Activated CD8-positive, alpha-beta memory T cell treated with anti-CD3 and anti-CD28 coated beads, Interleukin-2, amount 50 U/mL, for 48 hours (primary cell): ENCODE measurements at regions not wholly inside any gene's neighbourhood (a gene's known extent, or its start where the extent isn't known, plus 50 kb on each side); places are given as distances from the start of the nearest gene placed in this dataset.

Source experiments
- DNase-seq: peaks from one replicate; pipeline ENCODE4 v3.0.0-alpha.2; 2020

DNA sequence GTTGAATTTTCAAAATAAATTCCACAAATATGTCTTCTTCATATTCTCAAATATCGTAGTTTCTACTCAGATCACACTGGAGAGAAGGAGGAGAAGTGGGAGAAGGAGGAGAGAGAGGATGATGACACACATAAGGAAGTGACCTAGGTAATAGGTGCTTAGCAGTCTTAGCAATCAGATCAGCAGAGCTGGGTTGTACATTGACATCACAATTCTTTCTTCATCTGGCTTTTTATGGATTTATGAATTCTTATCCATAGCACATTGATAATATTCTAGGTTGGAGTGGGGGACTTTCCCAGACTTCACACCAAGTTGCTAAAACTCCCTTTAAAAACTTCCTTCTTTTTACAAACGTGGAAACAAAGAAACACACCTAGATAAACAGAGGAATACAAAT is 86.9 kb downstream of the FGF9 start:
- DNase-seq = no peak

GRCh38 chr13:21758441-21758840 is 87.6 kb downstream of the FGF9 start:
- no peak for DNase-seq

DNA sequence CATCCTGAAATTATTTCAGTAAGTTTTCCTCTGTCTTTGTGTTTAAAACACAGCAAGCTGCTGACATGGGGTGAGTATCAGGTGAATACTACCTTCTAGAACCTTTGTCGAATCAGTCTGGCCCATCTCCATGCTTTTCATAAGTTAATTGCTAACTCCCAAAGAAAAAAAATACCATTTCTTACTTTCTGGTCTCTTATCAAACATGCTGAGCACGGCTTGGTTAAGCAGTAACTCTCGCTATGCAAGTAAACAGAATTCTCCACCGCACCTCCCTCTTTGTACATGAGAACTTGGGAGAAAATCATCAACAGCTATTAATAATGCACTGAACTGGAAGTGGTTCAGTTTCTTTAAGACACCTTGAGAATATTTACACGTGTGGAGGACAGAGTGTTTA is 88.6 kb downstream of the FGF9 start:
- DNase-seq = no peak

DNA sequence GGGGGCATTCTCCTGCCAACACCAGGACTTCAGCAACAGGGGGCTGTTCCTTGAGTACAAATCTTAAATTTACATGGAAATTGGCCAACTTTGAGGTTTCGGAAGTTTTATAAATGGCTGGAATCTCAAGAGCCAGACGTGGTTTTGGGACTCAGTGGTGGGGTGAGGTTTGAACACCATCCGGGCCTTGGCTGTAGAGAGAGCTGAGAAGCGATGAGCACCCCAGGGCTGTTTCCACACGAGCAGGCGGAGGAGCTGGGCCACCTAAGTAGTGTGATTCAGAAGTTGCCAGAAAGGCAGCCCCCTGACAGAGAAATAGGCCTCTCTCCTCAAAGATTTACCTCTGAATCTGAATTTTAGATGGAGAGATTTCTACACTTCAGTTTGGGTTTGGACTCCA is 89.0 kb downstream of the FGF9 start:
- DNase-seq = no peak

DNA sequence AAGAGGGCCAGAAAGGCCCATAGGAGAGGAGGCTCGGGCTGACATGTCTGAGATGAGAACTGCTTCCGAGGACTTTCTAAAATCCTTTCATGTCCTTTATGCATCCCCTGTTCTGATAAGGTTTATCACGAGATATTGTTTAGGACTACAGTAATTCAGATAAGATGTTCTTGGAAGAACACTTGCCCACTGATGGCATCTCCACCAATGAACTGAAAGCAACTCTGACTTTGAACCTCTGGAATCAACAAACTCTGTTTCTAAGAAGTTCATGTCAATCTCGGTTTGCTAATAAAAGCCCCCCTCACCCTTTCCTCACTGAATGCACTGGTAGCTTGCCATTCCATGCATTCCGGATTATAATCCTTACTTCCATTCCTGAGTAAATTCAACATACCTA is 90.9 kb downstream of the FGF9 start:
- no peak for DNase-seq

DNA sequence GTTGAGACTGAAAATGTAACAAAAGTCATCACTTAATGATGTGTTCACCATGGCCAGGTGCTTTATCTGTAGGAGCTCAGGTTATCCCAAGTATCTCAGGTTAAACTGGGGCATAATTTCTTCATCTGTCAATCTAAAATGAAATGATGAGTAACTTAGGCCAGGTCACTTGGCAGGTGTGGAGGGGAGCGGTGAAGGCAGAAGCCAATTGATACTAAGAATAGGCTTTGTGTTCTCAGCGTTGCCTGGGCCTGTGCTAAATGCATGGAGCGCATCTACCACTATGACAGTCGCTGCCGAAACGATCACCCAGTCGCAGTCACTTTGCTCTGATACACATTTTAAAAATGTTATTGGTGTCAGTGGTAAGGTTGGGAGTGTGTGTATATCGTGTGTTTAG is 91.6 kb downstream of the FGF9 start:
- no peak for DNase-seq

- DNase-seq = no peak
Observed at GRCh38 chr13:21767032-21767431, 96.2 kb downstream of the FGF9 start.

DNA sequence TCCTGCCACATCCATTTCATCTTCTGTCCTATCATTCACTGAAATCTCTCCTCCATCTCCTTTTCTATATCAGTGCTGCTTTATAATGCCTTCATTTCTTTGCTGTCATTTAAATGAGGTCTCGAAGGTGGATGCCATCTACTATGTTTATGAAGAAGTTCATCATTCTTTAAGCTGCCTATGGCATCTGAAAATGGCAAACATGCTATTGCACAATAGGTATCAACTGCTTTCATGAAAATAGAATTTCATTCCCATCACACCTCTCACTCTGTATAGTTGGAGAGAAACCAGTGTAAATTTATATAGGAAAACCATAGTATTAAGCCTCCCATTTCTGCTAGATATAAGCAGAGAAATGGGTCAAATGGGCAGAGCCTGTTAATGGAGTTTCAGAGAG is 100.2 kb downstream of the FGF9 start:
- no peak for DNase-seq

- DNase-seq = no peak
Observed at GRCh38 chr13:21777166-21777565, 106.3 kb downstream of the FGF9 start.

GRCh38 chr13:21777813-21778212 is 106.9 kb downstream of the FGF9 start:
- DNase-seq = no peak

DNA sequence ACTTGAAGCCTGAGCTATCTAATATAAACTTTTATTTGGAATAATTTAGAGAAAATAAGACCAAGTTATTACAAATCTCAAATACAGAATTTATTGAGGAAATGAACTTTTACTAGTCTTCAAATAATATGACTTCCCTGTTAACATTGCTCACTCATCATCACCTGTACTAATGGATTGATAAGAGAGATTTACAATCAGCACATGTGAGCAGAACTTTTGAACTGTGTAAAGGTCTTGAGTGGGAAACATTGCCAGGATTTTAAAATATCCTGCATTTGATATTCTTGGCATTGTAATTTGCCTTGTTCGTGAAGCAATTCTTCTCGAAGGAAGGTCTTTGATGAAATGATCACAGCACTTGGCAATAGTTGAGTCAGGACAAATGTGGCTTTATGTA is 111.9 kb downstream of the FGF9 start:
- no peak for DNase-seq

GRCh38 chr13:21785990-21786389 is 115.1 kb downstream of the FGF9 start:
- no peak for DNase-seq

GRCh38 chr13:21796066-21796465 is 125.2 kb downstream of the FGF9 start:
- DNase-seq = no peak

GRCh38 chr13:21796775-21797514 is 126.1 kb downstream of the FGF9 start:
- DNase-seq = no peak

DNA sequence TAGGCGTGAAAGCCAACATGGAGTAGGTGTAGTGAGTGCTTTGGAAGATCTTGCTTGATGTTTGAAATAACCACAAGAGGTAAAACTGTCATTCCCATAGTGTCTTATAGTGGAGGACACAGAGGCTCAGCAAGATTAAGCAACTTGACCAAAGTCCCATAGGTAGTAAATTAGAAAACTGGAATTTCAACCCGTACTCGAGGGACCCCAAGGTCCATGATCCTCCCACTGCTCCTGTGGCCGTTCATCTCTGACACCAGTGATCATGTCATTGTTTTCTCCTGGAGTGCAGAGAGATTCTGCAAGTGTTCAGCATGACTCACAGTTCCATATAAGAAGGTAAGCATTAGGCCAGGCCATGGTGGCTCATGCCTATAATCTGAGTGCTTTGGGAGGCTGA is 126.9 kb downstream of the FGF9 start:
- DNase-seq = no peak

DNA sequence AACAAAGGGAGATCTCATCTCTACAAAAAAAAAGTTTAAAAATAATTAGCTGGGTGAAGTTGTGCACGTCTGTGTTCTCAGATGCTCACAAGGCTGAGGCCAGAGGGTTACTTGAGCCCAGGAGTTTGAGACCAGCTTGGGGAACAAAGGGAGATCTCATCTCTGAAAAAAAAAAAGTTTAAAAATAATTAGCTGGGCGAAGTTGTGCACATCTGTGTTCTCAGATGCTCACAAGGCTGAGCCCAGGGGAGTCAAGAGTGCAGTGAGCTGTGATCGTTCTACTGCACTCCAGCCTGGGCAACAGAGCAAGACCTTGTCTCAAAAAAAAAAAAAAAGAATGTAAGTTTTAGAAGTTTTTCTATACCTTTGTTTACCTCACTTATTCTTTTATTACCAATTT is 127.3 kb downstream of the FGF9 start:
- DNase-seq = no peak

DNA sequence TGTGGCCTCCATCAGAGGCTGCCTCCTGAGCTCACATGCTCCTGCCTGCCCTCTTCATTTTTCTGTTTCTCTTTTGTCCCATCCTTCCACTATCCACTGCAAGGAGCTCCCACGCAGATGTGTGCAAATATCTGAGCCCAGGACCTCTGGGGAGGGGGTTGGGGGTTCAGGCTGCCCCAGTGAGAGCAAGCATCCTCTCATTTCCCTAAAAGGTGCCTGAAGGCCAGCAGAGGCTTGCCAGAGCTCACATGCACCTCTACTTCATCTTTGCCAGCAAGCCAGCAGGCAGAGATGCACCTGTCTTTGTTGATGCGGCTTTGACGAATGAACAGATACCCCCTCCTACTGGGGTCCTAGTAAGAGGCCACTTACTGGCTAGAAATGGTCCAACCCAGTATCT is 128.8 kb downstream of the FGF9 start:
- DNase-seq = no peak

DNA sequence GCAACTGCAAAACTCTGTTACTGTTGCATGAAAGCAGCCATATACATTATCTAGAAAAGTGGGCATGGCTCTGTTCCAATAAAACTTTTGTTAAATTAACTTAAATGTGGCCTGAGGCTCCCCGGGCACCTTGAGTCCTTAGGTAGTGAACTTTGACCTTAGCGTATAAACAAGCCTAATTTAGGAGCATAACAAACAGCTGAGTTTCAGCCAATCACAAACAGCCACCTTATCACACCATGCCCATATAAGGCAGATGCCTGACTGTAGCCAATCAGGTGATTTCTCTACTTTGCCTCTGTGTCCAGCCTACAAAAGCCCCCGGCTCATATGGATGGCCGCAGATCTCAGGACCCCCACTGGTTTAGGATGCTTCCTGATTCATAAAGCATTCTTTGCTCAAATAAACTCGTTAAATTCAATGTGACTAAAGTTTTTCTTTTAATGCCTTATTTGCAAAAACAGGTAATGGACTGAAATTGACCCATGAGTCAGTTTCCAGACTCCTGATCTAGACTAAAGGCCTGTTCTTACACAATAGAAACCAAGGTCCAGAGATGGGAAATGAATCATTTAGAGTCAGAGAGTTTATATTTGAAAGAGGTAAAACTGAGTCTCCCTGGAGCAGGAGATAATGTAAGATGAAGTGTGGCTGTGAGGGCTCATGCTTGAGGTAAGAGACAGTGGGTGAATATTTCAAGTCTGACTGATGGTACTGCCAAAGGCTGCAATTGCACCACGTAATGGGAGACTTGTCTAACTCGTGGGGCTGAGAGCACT is 130.2 kb downstream of the FGF9 start:
- DNase-seq = no peak

GRCh38 chr13:21805733-21806132 is 134.9 kb downstream of the FGF9 start:
- no peak for DNase-seq

DNA sequence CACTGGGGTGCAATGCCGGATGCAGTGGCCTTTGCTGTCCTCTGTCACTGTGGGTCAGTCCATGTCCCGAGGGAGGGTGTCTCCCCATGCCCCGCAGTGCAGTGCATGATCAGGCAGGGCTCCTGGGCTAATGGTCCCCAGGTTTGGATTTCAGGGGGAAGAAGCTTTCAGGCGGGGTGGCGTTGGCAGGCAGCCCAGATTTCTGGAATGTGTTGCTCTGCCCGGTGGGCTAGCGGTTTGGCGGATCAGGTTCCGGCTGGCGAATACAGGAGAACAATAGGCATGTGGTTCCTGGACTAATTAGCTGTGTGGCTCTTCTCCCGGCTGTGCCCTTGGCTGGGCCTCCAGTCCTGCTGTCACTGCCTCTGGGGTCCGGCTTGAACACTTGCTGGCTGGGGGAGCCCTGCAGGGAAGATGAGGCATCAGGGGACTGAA is 141.3 kb downstream of the FGF9 start:
- DNase-seq = no peak

DNA sequence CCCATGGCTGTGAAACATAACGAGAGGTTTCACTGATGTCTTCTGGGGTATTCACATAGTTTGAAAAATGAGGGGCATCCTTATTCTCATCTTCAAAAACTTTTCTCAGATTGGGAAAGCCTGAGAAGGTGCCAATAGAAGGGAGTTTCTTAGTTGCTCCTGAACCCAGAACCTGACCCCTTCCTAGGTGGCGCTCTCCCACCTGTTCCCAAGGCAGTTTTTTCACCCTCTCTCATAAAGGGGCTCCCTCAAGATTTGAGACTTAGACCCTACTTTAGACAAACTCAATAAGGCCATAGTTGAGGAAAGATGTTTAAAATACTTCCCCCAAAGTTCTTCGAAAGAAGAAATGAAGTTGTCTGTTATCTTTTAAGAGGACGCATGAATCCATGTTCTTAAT is 142.2 kb downstream of the FGF9 start:
- DNase-seq = no peak

GRCh38 chr13:21813844-21814243 is 143.0 kb downstream of the FGF9 start:
- no peak for DNase-seq

DNA sequence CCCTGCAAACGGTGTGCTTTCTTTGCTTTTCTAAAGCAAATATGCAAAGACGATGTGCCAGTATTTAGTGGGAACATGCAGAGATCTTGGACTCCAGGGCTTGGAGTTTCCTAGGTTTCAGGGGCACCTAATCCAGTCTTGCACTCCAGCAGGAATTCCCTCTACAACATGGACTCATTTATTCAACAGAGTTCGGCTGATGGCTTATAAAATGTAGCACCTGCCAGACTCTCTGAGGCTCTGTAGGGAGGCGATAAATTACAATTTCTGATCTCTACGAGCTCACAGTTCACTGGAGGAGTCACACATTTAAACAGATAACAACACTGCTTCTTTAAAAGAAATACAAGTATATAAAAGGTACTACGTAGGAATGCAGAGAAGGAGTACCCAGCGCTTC is 143.7 kb downstream of the FGF9 start:
- DNase-seq = no peak

GRCh38 chr13:21817878-21818277 is 147.0 kb downstream of the FGF9 start:
- no peak for DNase-seq

DNA sequence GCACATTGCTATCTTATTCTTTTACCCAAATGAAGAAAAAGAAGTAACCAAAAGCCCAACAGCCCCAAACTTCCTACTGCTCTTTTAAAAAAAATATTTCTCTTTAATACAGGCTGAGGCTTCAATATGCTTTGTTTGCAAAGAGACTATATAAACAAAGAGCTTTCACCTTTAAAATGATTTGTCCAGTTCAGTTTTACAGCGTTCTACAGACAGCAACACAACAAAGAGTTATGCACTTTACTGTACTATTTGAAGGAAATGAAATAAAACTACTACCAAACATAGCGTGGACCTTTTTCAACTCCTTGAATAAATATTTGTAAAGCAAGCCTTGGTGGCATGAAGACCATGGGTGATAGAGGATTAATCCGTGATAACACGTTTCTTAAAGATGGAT is 151.2 kb downstream of the FGF9 start:
- no peak for DNase-seq
